GM19328 (cell line): ENCODE measurements at regions not wholly inside any gene's neighbourhood (a gene's known extent, or its start where the extent isn't known, plus 50 kb on each side); places are given as distances from the start of the nearest gene placed in this dataset.

Experiments
- ATAC-seq: cut with Tn5 transposase; IDR thresholded peaks from one replicate; pipeline ENCODE4 v1.9.1; 2021; ENCODE audit warnings: mild to moderate bottlenecking, moderate library complexity; ENCODE audit not compliant: unreplicated experiment

DNA sequence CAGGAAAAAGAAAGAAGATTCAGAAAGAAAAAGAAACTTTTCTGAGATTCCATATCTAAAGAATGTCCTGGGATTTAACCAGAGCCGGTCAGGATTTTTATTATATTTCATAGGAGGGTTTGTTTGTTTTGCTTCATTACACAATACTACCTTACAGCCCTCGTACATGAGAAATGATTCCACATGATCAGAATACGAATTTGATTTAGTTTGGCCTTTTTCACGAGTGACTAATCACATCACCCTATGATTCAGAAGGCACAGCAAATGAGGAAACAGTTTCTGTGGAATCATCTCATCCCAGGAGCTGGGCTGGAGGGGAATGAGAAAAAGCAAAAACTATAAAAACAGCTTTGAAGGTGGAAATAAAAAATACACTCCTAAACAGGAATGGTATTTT lies 54.7 kb upstream of the VWC2 start:
- no peak for ATAC-seq

DNA sequence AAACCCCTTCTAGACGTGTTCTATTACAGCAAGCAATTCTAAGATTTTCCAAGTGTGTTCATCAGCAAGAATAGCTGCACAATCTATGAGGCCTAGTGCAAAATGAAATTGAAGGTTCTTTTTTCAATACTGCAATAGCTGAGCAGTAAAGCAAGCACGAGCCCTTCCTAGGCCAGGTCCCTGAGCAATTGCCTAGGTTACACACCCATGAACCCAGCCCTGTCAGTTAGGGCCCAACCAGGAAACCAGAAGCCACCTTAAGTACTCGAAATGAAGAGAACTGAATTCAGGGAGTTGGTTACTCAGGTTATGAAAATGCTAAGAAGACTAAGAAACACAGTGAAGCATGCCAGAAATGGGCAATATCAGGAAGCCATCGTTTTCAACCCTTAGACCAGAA lies 52.0 kb upstream of the VWC2 start:
- ATAC-seq: no peak
